ENCODE measurements at regions not wholly inside any gene's neighbourhood (a gene's known extent, or its start where the extent isn't known, plus 50 kb on each side); places are given as distances from the start of the nearest gene placed in this dataset.

DNA sequence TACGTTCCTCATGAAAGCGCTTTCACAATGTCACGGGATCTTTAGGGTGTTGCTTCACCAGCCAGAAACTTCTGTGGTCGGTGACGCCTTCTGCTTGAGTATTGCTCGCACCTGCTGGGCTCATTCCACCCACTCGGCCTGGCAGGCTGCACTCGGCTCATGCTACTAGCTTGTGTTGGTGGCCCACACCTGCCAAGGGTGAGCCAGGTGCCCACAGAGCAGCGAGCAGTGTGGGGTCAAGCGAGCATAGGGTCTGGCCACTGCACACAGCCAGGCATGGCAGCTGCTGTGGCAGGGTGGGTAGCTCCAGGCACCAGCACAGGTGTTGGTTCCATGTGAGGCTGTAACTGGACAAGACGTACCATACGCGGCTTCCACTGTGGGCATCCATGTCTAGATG lies 202.9 kb upstream of the CADM2 start:
- Histone ChIP-seq H3K4me1 (no peaks in the 10 kb centered on the region), H3K27me3 (no peaks in the 10 kb centered on the region), H3K9me3 (peaks cover 0 to 31% (median 12%) of the 10 kb centered on the region in 4 donors), H3K27ac (no peak overlapping the region), H3K36me3 (no peaks in the 10 kb centered on the region), H3K4me3 (no peak overlapping the region)
- TF ChIP-seq EP300 (IDR thresholded peaks at IDR 0.05) (no peak), POLR2AphosphoS5 (IDR thresholded peaks at IDR 0.05) (no peak), POLR2A (IDR thresholded peaks at IDR 0.05) (no peak)
- TF ChIP-seq, protein P1, sequence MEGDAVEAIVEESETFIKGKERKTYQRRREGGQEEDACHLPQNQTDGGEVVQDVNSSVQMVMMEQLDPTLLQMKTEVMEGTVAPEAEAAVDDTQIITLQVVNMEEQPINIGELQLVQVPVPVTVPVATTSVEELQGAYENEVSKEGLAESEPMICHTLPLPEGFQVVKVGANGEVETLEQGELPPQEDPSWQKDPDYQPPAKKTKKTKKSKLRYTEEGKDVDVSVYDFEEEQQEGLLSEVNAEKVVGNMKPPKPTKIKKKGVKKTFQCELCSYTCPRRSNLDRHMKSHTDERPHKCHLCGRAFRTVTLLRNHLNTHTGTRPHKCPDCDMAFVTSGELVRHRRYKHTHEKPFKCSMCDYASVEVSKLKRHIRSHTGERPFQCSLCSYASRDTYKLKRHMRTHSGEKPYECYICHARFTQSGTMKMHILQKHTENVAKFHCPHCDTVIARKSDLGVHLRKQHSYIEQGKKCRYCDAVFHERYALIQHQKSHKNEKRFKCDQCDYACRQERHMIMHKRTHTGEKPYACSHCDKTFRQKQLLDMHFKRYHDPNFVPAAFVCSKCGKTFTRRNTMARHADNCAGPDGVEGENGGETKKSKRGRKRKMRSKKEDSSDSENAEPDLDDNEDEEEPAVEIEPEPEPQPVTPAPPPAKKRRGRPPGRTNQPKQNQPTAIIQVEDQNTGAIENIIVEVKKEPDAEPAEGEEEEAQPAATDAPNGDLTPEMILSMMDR (IDR thresholded peaks at IDR 0.05), result no peak
- 85 to 91% (median 88%) methylated on average over 10 to 13 of the region's 13 CpGs for WGBS, 5 donors
- intact Hi-C loops (cut with DNase I; ENCODE audit: low total_unique reads), result no loop called here
- DNase-seq, result no peak

DNA sequence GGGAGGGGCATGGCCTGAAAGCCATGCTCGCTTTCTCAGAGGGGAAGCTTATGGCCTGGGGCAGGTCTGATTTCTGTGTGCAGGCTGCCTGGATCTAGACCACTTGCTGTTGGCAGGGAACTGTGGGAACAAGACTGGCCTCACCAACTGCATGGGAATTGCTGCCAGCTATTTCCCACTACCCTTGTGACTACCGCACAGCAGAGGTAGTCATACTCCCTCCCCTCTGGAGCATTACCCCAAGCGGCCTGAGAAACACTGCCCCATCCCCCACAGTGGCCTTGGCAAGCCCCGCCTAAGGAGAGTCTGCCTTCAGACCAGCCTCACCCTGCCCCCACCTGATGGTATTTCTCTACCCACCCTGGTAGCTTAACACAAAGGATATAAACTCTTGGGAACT lies 199.4 kb upstream of the CADM2 start:
- H3K9me3 ChIP-seq, result peaks cover 0 to 20% (median 6%) of the 10 kb centered on the region in 4 donors
- intact Hi-C loops (cut with DNase I; ENCODE audit: low total_unique reads), result no loop called here
- DNase-seq, result no peak
- no peak overlapping the region for H3K27ac ChIP-seq
- WGBS, 5 donors, result 76 to 82% (median 79%) methylated on average over 4 of the region's 4 CpGs
- H3K4me1 ChIP-seq, result no peaks in the 10 kb centered on the region
- no peak overlapping the region for H3K4me3 ChIP-seq
- TF ChIP-seq POLR2A (IDR thresholded peaks at IDR 0.05), result no peak
- TF ChIP-seq POLR2AphosphoS5 (IDR thresholded peaks at IDR 0.05), result no peak
- no peak for TF ChIP-seq EP300 (IDR thresholded peaks at IDR 0.05)
- TF ChIP-seq, protein P1 (IDR thresholded peaks at IDR 0.05), result no peak
- no peaks in the 10 kb centered on the region for H3K36me3 ChIP-seq
- H3K27me3 ChIP-seq, result no peaks in the 10 kb centered on the region

DNA sequence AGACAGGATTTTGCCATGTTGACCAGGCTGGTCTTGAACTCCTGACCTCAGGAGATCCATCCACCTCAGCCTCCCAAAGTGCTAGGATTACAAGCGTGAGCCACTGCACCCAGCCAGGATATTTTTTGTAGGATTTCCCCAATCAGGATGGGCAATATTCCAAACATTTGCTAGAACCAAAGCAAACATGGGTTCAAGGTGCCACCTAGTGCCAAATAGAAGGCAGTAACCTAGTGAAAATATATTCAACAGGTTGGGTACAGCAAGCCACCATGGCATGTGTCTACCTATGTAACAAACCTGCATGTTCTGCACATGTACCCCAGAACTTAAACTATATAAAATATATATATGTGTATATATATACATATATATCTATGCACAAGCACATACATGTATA lies 185.9 kb upstream of the CADM2 start:
- H3K36me3 ChIP-seq, result no peaks in the 10 kb centered on the region
- peaks cover 0 to 22% (median 9%) of the 10 kb centered on the region in 4 donors for H3K9me3 ChIP-seq
- no peak overlapping the region for H3K4me3 ChIP-seq
- intact Hi-C loops (cut with DNase I; ENCODE audit: low total_unique reads), result no loop called here
- TF ChIP-seq POLR2AphosphoS5 (IDR thresholded peaks at IDR 0.05) (no peak), POLR2A (IDR thresholded peaks at IDR 0.05) (no peak), EP300 (IDR thresholded peaks at IDR 0.05) (no peak)
- TF ChIP-seq, protein P1 (IDR thresholded peaks at IDR 0.05), result no peak
- WGBS, 5 donors, result 32 to 67% (median 64%) methylated on average over 1 of the region's 1 CpG
- no peaks in the 10 kb centered on the region for H3K4me1 ChIP-seq
- H3K27ac ChIP-seq, result no peak overlapping the region
- DNase-seq, result no peak
- H3K27me3 ChIP-seq, result no peaks in the 10 kb centered on the region

DNA sequence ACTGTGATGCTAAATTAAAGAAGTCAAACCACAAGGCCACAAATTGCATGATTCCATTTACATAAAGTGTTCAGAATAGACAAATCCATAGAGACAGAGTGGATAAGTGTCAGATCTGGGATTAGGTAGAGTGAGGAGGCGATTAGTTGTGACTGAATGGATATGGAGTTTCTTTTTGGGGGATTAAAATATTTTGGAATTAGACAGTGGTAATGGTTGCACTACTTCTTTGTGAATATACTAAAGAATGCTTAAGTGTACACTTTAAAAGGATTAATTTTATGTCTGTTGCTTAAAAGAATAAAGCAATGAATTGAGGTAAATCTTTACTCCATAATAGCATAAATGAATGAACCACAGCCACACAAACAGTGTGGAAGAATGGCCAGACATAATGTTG lies 175.5 kb upstream of the CADM2 start:
- DNase-seq, result no peak
- Histone ChIP-seq H3K27me3 (no peaks in the 10 kb centered on the region), H3K27ac (no peak overlapping the region), H3K4me1 (no peaks in the 10 kb centered on the region), H3K9me3 (peaks cover 0 to 2% (median 0%) of the 10 kb centered on the region in 4 donors), H3K36me3 (no peaks in the 10 kb centered on the region), H3K4me3 (no peak overlapping the region)
- TF ChIP-seq POLR2A (IDR thresholded peaks at IDR 0.05), result no peak
- TF ChIP-seq EP300 (IDR thresholded peaks at IDR 0.05), result no peak
- TF ChIP-seq, protein P1 (IDR thresholded peaks at IDR 0.05), result no peak
- TF ChIP-seq POLR2AphosphoS5 (IDR thresholded peaks at IDR 0.05), result no peak
- WGBS, 5 donors, result 67 to 77% (median 71%) methylated on average over 1 of the region's 1 CpG
- intact Hi-C loops (cut with DNase I; ENCODE audit: low total_unique reads), result no loop called here

All from stomach (tissue), 8 donors.